HCT116 (cell line): ENCODE measurements at regions not wholly inside any gene's neighbourhood (a gene's known extent, or its start where the extent isn't known, plus 50 kb on each side); places are given as distances from the start of the nearest gene placed in this dataset.

Experiments
- CEBPB ChIP-seq: IDR thresholded peaks from 2 replicates; pipeline ENCODE4 v1.6.1; 2012; ENCODE audit warnings: low read depth
- CTCF ChIP-seq, 3 experiments: fragments of 200-600 bp in 1 of 3; sonication (generic) in 1 of 3; IDR thresholded peaks in 2 of 3; conservative IDR thresholded peaks in 1 of 3; 2 replicates each; pipeline ENCODE4 v1.5.1; 2012 to 2017; ENCODE audit warnings: low read depth in 2 of 3, low read length in 2 of 3, antibody characterized with exemption in 1 of 3, borderline replicate concordance in 1 of 3, control low read depth in 1 of 3, mild to moderate bottlenecking in 1 of 3, mixed read lengths in 1 of 3, mixed run types in 1 of 3, moderate library complexity in 1 of 3; ENCODE audit not compliant: insufficient read depth in 1 of 3
- POLR2A ChIP-seq: IDR thresholded peaks from 2 replicates; pipeline ENCODE4 v1.7.0; 2011; ENCODE audit warnings: borderline replicate concordance; ENCODE audit not compliant: insufficient read depth, insufficient read length; ENCODE audit errors: extremely low read depth
- RAD21 ChIP-seq: IDR thresholded peaks from 2 replicates; pipeline ENCODE4 v1.6.1; 2012; ENCODE audit warnings: low read depth, mild to moderate bottlenecking
- SP1 ChIP-seq: IDR thresholded peaks from 2 replicates; pipeline ENCODE4 v1.6.1; 2012; ENCODE audit warnings: low read depth
- TF ChIP-seq, protein P1 (sequence below): IDR thresholded peaks from 2 replicates; pipeline ENCODE4 v1.6.1; 2012; ENCODE audit warnings: low read depth
- TF ChIP-seq, protein P2 (sequence below): IDR thresholded peaks from 2 replicates; pipeline ENCODE4 v1.6.1; 2012

- TF ChIP-seq, protein P1, sequence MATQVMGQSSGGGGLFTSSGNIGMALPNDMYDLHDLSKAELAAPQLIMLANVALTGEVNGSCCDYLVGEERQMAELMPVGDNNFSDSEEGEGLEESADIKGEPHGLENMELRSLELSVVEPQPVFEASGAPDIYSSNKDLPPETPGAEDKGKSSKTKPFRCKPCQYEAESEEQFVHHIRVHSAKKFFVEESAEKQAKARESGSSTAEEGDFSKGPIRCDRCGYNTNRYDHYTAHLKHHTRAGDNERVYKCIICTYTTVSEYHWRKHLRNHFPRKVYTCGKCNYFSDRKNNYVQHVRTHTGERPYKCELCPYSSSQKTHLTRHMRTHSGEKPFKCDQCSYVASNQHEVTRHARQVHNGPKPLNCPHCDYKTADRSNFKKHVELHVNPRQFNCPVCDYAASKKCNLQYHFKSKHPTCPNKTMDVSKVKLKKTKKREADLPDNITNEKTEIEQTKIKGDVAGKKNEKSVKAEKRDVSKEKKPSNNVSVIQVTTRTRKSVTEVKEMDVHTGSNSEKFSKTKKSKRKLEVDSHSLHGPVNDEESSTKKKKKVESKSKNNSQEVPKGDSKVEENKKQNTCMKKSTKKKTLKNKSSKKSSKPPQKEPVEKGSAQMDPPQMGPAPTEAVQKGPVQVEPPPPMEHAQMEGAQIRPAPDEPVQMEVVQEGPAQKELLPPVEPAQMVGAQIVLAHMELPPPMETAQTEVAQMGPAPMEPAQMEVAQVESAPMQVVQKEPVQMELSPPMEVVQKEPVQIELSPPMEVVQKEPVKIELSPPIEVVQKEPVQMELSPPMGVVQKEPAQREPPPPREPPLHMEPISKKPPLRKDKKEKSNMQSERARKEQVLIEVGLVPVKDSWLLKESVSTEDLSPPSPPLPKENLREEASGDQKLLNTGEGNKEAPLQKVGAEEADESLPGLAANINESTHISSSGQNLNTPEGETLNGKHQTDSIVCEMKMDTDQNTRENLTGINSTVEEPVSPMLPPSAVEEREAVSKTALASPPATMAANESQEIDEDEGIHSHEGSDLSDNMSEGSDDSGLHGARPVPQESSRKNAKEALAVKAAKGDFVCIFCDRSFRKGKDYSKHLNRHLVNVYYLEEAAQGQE = no peak
- no peak for TF ChIP-seq POLR2A
- TF ChIP-seq CTCF (IDR thresholded peaks at IDR 0.05 in 2 of 3, conservative IDR thresholded peaks at IDR 0.05 in 1 of 3; ENCODE audit: borderline replicate concordance in 1 of 3, insufficient read depth in 1 of 3, low read depth in 2 of 3, low read length in 2 of 3) = no peak
- TF ChIP-seq SP1 = no peak
- TF ChIP-seq CEBPB = no peak
- TF ChIP-seq, protein P2, sequence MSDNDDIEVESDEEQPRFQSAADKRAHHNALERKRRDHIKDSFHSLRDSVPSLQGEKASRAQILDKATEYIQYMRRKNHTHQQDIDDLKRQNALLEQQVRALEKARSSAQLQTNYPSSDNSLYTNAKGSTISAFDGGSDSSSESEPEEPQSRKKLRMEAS = no peak
- TF ChIP-seq RAD21 = no peak
Measured at GRCh38 chr7:136104269-136104603, 127.1 kb upstream of the MTPN start.
